NCI-H748 treated with DMSO at 0.1 percent for 48 hours (cell line): ENCODE measurements at regions not wholly inside any gene's neighbourhood (a gene's known extent, or its start where the extent isn't known, plus 50 kb on each side); places are given as distances from the start of the nearest gene placed in this dataset.
"Not testable (repeated sequence)": the region's sequence is repeated elsewhere in the genome, so short reads cannot be mapped to it uniquely, and the experiment has no call there.

ENCODE experiments used
- DNase-seq: peaks from one replicate; lab custom pipeline; 2025; lab: John Stamatoyannopoulos, UW

- DNase-seq: no peak
Observed at GRCh38 chr5:56319526-56320181, 86.5 kb upstream of the ANKRD55 start.

- no peak for DNase-seq
Observed at GRCh38 chr5:56317923-56318561, 84.9 kb upstream of the ANKRD55 start.

DNA sequence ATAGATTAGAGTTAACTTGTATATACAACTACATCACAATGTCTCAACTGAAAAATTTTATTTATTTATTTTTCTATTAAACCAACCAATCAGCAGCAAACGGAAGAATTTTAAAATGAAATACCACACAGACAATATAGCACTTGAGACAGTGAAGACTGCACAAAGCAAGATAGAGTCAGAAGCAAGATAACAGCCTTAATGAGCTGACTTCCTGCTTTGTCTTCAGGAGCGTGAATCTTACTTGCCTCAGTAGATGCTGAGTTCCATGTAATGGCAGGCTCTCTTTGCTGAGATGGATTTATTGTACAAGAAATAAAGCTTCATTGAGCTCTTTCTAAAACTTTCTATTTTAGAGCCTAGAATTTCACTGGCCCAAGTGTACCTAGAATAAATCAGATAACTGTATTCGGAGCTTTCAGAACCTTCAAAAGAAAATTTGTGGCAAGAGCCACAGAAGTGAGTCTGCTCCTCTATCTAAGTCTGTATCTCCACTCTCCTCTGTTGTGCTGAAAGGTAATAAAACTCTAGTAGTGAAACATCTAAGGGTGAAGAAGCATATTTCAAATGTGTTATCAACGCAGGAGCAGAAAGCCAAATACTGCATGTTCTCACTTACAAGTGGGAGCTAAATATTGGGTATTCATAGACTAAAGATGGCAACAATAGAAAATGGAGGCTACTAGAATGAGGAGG lies 83.3 kb upstream of the ANKRD55 start:
- DNase-seq: no peak

- DNase-seq: no peak
Observed at GRCh38 chr5:56314529-56314928, 81.4 kb upstream of the ANKRD55 start.

DNA sequence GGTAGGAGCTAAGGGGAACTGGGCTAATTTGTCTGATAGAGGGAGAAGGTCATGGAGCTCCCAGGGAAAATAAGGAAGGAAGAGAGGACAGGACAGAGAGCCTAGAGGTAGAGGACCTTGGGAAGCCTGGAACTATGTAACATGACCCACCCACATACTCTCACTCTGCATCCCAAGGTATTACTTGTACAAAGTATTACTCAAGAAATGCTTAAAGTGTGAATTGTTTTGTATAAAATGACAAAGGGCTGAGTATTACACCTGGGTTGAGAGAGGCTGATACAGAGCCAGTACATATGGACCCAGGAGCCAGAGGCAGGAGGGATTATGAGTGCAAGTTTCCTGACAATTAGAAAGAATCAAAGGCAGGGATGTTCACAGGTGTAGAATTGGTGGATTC lies 80.5 kb upstream of the ANKRD55 start:
- DNase-seq: no peak

GRCh38 chr5:56313004-56313531 lies 79.9 kb upstream of the ANKRD55 start:
- DNase-seq: no peak

- no peak for DNase-seq
Observed at GRCh38 chr5:56311306-56311905, 78.3 kb upstream of the ANKRD55 start.

GRCh38 chr5:56310711-56311204 lies 77.6 kb upstream of the ANKRD55 start:
- no peak for DNase-seq

DNA sequence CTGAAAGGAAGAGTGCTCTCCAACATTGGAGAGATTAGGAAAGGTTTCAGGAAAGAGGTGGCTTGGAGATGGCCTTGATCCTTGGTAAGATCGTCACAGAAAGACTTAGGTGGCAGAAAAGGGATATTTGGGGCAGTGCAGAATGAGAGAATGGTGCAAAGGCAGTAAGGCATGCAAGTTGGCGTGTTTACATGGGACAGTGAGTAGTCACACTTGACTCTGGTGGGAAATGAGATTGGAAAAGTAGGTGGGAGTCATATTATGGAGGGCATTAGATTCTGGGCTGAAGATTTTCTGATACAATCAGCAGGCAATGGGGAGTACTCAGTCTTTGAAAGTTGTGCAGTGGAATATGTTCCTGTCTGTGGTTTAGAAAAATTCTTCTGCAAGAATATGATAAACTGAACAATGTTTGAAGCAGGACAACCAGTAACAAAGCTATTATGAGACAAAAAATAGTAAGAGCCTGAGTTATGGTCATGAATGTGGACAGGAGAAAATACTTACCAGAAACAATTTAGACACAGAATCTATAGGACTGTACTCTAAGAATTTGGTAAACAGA lies 76.2 kb upstream of the ANKRD55 start:
- no peak for DNase-seq

GRCh38 chr5:56307714-56308333 lies 74.7 kb upstream of the ANKRD55 start:
- DNase-seq: no peak

DNA sequence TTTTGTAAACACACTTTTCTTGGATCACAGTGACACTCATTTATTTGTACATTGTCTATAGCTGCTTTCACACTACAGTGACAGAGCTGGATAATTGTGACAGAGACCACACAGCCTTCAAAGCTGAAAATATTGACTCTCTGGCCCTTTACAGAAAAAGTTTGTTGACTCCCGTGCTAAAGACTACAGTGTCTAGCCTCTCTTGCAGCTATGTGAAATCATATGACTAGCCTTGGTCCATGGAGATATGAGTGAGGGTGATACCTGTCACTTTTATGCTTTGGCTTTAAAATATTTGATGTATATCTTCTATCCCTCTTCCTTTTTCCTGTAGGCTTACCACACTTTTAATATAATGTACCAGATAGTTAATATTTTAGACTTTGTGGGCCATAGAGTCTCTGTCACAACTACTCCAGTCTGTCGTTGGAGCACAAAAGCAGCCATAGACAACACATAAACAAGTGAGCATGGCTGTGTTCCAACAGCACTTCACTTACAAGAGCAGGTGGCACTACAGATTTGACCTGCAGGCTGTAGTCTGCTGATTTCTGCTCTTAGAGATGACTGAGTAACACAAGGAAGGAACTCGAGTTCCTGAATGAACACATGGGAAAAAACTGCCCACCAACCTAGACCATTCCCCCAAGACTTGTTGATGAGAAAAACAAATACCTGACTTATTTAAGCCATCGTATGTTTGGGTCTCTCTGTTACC lies 73.5 kb upstream of the ANKRD55 start:
- no peak for DNase-seq

DNA sequence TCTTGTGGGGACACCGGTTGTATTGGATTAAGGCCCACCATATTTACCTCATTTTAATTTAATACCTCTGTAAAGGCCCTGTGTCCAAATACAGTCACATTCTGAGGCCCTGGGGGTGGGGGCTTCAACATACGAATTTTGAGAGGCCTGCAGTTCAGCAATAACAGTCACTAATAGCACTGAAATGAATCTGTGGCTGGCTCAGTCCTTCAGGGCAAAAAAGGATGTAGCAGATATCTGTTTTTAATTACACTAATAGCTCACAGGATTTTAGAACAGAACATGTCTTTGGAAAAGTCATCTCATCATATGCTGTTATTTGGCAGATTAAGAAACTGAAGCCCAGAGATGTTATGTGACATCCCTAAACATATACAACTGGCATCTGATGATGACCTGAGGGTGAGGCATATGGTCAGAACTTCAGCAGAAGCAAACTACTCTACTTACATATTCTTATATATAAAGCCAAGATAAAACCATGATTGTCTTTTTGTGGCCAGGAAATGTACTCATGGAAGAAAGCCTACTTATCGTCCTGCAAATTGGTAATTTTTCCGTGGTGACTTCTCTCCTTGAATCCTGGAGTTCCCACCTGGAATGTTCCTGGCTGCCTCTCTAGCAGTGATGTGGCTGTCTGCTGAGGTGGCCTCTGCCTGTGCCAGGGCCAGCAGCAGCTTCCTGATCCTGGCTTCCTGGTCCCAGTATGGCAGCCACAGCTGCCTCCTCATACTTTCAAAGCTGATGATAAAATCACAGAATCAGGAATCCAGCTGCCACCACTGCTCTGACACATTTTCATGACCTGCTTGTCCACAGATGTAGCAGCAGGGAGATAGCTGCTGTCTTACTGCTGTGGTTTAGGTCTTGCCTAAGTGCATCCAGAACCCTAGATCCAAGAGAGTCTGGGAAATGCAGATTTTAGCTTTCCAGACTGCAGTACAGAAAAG lies 72.1 kb upstream of the ANKRD55 start:
- DNase-seq: no peak

DNA sequence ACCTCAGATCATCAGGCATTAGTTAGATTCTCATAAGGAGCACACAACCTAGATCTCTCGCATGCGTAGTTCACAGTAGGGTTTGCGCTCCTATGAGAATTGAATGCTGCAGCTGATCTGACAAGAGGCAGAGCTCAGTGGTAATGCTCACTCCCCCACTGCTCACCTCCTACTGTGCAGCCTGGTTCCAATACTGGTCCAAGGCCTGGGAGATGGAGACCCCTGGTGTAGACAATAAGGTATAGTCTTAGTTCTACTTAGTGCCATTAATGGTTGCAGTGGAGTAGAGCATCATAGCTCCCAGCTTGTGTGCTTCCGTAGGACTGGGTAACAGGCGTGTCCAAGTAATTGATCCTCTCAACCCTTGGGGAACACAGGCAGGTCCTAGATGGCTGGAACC lies 70.4 kb upstream of the ANKRD55 start:
- no peak for DNase-seq

GRCh38 chr5:56302027-56302426 lies 68.9 kb upstream of the ANKRD55 start:
- DNase-seq: no peak

- DNase-seq: no peak
Observed at GRCh38 chr5:56301069-56301468, 67.9 kb upstream of the ANKRD55 start.

- DNase-seq: no peak
Observed at GRCh38 chr5:56299212-56299611, 66.1 kb upstream of the ANKRD55 start.

DNA sequence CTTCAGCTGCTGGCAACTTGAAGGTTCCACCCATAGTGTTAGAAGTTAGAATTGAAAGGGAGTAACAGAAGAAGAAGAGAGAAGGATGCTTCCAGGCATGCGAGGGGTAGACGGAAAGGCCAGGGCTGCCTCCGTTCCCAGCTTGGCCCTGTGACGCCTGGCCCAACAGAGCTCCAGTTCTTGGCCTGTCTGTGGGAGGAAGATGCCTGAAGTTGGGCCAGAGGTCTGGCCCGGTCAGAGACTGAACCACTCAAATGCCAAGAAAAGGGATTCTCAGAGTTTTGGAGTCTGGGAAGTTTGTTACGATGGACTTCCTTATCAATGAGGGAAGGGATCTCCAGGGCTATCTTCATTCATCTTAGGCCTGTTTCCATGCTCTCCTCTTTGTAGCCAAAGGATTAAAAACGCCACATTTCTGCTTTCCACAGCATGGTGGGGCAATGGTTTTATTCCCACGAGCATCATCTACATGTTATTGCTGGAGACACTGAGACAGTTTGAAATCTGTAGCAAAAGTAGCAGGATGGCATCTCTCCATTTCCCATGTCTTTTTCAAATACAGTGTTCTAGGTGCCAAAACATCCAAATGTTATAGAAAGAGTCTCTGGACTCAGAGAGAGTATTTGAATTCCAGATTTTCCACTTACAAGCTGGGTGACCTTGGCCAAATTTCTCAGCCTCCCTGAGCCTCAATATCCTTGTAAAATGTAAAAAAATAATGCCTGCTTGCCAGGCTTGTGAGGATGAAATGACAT lies 65.4 kb upstream of the ANKRD55 start:
- DNase-seq: no peak

- DNase-seq: no peak
Observed at GRCh38 chr5:56297851-56298250, 64.7 kb upstream of the ANKRD55 start.

DNA sequence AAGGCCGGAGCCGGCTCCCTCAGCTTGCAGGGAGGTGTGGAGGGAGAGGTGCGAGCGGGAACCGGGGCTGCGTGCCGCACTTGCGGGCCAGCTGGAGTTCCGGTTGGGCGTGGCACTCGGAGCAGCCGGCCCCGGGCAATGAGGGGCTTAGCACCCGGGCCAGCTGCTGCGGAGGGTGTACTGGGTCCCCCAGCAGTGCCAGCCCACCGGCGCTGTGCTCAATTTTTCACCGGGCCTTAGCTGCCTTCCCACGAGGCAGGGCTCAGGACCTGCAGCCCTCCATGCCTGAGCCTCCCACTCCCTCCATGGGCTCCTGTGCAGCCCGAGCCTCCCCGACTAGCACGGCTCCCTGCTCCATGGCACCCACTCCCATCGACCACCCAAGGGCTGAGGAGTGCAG lies 62.2 kb upstream of the ANKRD55 start:
- DNase-seq: not testable (repeated sequence)
